ENCODE measurements at regions not wholly inside any gene's neighbourhood (a gene's known extent, or its start where the extent isn't known, plus 50 kb on each side); places are given as distances from the start of the nearest gene placed in this dataset.

DNA sequence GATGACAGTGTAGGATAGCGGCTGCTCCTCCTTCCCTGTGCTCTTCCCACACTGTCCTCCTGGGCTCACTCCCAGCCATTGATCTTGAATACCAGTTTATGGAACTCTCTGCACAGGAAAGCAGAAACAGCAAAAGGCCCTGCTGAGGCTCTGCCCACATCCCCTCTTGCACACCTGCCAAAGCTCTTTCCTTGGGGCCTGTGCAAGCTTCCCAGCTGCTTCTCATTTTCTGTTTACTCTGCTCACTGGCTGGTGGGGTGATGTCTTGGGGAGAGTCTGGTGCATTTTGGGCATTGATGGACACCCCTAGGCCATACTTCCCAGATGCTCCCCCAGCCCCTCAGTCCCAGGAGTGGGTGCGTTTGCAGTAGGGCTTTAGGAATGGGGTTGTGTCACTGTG lies 361.8 kb downstream of the TMEM121 start:
- TF ChIP-seq, protein P1, sequence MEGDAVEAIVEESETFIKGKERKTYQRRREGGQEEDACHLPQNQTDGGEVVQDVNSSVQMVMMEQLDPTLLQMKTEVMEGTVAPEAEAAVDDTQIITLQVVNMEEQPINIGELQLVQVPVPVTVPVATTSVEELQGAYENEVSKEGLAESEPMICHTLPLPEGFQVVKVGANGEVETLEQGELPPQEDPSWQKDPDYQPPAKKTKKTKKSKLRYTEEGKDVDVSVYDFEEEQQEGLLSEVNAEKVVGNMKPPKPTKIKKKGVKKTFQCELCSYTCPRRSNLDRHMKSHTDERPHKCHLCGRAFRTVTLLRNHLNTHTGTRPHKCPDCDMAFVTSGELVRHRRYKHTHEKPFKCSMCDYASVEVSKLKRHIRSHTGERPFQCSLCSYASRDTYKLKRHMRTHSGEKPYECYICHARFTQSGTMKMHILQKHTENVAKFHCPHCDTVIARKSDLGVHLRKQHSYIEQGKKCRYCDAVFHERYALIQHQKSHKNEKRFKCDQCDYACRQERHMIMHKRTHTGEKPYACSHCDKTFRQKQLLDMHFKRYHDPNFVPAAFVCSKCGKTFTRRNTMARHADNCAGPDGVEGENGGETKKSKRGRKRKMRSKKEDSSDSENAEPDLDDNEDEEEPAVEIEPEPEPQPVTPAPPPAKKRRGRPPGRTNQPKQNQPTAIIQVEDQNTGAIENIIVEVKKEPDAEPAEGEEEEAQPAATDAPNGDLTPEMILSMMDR (conservative IDR thresholded peaks at IDR 0.05; ENCODE audit: low read depth, low read length), result no peak
- no peak for TF ChIP-seq EZH2 (IDR thresholded peaks at IDR 0.05; ENCODE audit: borderline replicate concordance, low read depth, low read length, poor library complexity, severe bottlenecking)
- Histone ChIP-seq H3K36me3 (ENCODE audit: insufficient read depth, low read length, poor library complexity, severe bottlenecking) (no peaks in the 10 kb centered on the region), H3K27ac (ENCODE audit: low read depth, low read length, poor library complexity, severe bottlenecking) (no peak overlapping the region), H3K4me1 (ENCODE audit: insufficient read depth, low read length, poor library complexity, severe bottlenecking) (no peaks in the 10 kb centered on the region), H3K4me3 (ENCODE audit: low read depth, low read length, poor library complexity, severe bottlenecking) (no peak overlapping the region), H3K9me3 (ENCODE audit: low read depth, low read length, poor library complexity, severe bottlenecking) (no peaks in the 10 kb centered on the region), H3K27me3 (replicated peaks; ENCODE audit: insufficient read depth, low read depth, low read length, poor library complexity) (no peaks in the 10 kb centered on the region)
- ChIA-PET POLR2A (ENCODE audit: low non-redundant PET) (no interaction called here), CTCF (no interaction called here)
- intact Hi-C loops (cut with micrococcal nuclease; ENCODE audit: unreplicated experiment), result no loop called here
- no peak for DNase-seq (ENCODE audit: low spot score)
- BruUV-seq (replicated peaks), result no TSS peak

DNA sequence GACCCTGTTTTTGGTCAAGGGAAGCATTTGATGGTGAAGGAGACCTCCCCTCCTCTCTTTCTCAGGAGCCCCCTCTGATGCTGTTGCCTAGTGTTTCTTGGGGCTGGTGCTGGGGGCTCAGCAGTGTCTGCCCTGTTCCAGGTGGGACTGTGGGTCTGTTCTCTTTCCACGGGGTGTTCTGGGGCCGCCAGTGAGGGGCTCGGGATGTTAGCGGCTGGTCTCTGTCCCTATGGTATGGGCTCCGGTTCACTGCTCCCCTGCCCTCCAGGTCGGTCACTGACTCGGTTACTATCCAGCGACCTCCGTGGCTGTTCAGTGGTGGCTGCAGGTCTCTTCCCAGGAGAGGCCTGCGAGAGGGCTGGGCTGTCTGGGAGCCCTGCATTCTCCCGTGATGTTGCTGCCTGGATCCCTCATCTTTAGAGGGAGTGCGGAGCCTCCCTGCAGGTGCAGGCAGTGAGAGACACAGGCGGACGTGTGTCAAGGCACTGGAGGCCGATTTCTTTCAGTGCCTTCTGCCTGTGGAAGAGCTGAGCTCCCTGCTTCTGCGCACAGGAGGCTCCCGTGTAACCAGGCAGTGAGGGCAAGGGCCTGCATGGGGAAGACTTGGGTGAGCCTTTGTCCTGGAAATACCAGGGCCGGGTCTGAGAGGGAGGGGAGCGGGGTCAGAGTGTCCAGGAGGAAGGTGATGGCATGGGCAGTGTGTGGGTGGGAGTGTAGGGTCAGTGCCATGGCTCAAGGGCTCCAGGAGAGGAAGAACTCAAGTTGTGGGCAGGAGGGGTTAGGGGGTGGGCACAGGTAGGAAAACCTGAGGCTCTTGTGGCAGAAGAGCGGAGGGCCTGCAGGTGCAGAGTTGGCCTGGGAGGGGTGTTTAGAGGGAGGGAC lies 362.6 kb downstream of the TMEM121 start:
- Histone ChIP-seq H3K4me3 (ENCODE audit: low read depth, low read length, poor library complexity, severe bottlenecking) (no peak overlapping the region), H3K9me3 (ENCODE audit: low read depth, low read length, poor library complexity, severe bottlenecking) (no peaks in the 10 kb centered on the region), H3K4me1 (ENCODE audit: insufficient read depth, low read length, poor library complexity, severe bottlenecking) (no peaks in the 10 kb centered on the region), H3K36me3 (ENCODE audit: insufficient read depth, low read length, poor library complexity, severe bottlenecking) (no peaks in the 10 kb centered on the region), H3K27ac (ENCODE audit: low read depth, low read length, poor library complexity, severe bottlenecking) (no peak overlapping the region), H3K27me3 (replicated peaks; ENCODE audit: insufficient read depth, low read depth, low read length, poor library complexity) (no peaks in the 10 kb centered on the region)
- ChIA-PET CTCF (no interaction called here), POLR2A (ENCODE audit: low non-redundant PET) (no interaction called here)
- intact Hi-C loops (cut with micrococcal nuclease; ENCODE audit: unreplicated experiment), result no loop called here
- DNase-seq (ENCODE audit: low spot score), result no peak
- no TSS peak for BruUV-seq (replicated peaks)
- TF ChIP-seq, protein P1 (conservative IDR thresholded peaks at IDR 0.05; ENCODE audit: low read depth, low read length), result no peak
- TF ChIP-seq EZH2 (IDR thresholded peaks at IDR 0.05; ENCODE audit: borderline replicate concordance, low read depth, low read length, poor library complexity, severe bottlenecking), result no peak

DNA sequence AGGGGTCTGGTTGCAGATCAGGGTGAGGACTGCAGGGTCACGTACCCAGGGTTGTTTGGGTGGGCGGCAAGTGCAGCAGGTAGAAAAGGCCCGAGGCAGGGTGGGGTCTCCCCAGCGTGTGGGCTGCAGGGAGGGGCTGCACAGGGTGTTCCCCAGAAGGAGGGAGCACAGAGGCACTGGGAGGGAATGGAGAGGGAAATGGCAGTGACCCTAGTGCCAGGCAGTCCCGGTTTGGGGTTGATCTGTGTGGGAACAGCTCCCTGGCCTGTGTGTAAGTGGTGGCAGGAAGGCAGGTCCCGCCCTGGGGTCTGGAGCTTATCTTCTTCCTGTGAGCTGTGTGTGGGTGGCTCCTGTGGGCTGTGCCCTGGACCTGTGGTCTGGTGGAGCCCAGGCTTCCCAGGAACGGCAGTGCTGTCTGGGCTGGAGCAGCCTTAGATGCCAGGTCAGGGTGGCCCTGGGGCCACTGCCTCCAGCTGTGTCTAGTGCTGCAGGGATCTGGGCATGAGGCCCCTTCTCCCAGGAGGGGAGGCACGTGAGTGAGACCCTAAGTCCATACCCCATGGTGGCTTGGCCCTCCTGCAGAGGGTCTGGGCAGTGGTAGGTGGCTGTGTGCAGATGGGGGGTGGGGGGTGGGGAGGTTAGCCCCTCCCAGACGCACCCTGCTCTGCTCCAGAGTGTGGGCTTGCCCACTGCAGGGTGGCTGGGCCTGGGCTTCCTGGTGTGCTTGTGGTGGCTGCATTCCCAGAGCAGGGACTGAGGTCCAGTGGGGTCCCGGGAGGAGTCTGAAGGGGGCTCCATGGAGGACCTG lies 363.5 kb downstream of the TMEM121 start:
- POLR2A ChIA-PET (ENCODE audit: low non-redundant PET), result no interaction called here
- intact Hi-C loops (cut with micrococcal nuclease; ENCODE audit: unreplicated experiment), result no loop called here
- Histone ChIP-seq H3K4me1 (ENCODE audit: insufficient read depth, low read length, poor library complexity, severe bottlenecking) (no peaks in the 10 kb centered on the region), H3K36me3 (ENCODE audit: insufficient read depth, low read length, poor library complexity, severe bottlenecking) (no peaks in the 10 kb centered on the region), H3K9me3 (ENCODE audit: low read depth, low read length, poor library complexity, severe bottlenecking) (no peaks in the 10 kb centered on the region), H3K4me3 (ENCODE audit: low read depth, low read length, poor library complexity, severe bottlenecking) (no peak overlapping the region), H3K27ac (ENCODE audit: low read depth, low read length, poor library complexity, severe bottlenecking) (no peak overlapping the region), H3K27me3 (replicated peaks; ENCODE audit: insufficient read depth, low read depth, low read length, poor library complexity) (no peaks in the 10 kb centered on the region)
- no TSS peak for BruUV-seq (replicated peaks)
- no peak for TF ChIP-seq EZH2 (IDR thresholded peaks at IDR 0.05; ENCODE audit: borderline replicate concordance, low read depth, low read length, poor library complexity, severe bottlenecking)
- TF ChIP-seq, protein P1 (conservative IDR thresholded peaks at IDR 0.05; ENCODE audit: low read depth, low read length), result no peak
- CTCF ChIA-PET, result no interaction called here
- DNase-seq (ENCODE audit: low spot score), result no peak
